MM.1S (cell line): ENCODE measurements at regions not wholly inside any gene's neighbourhood (a gene's known extent, or its start where the extent isn't known, plus 50 kb on each side); places are given as distances from the start of the nearest gene placed in this dataset.
A peak's percentile ranks its signal among the peaks of the same experiment; 100 is the strongest.

Source experiments
- DNase-seq: peaks from one replicate; pipeline ENCODE4 v3.0.0-alpha.2; 2015
- H2AFZ ChIP-seq: fragments of 300-600 bp; sonication (generic); 2 replicates; pipeline ENCODE4 v1.6.0; 2016; ENCODE audit warnings: antibody characterized with exemption, low read length
- H3F3A ChIP-seq: fragments of 300-600 bp; sonication (generic); 2 replicates; pipeline ENCODE4 v1.6.1; 2016; ENCODE audit warnings: mild to moderate bottlenecking, antibody characterized with exemption, low read length, moderate library complexity, mixed read lengths; ENCODE audit not compliant: insufficient read depth
- H3K27ac ChIP-seq: fragments of 300-600 bp; sonication (generic); 2 replicates; pipeline ENCODE4 v1.5.1; 2016; ENCODE audit warnings: mild to moderate bottlenecking, low read length
- H3K27me3 ChIP-seq: fragments of 300-600 bp; sonication (generic); replicated peaks from 2 replicates; pipeline ENCODE4 v1.6.0; 2016; ENCODE audit warnings: low read length; ENCODE audit not compliant: insufficient read depth
- H3K36me3 ChIP-seq: fragments of 300-600 bp; sonication (generic); replicated peaks from 2 replicates; pipeline ENCODE4 v1.6.1; 2016; ENCODE audit warnings: mild to moderate bottlenecking, low read length, mixed read lengths; ENCODE audit not compliant: insufficient read depth
- H3K4me1 ChIP-seq: fragments of 300-600 bp; sonication (generic); 2 replicates; pipeline ENCODE4 v1.6.1; 2016; ENCODE audit warnings: low read length, mixed read lengths
- H3K4me2 ChIP-seq: fragments of 300-600 bp; sonication (generic); 2 replicates; pipeline ENCODE4 v1.6.0; 2016; ENCODE audit warnings: low read depth, low read length
- H3K4me3 ChIP-seq: fragments of 300-600 bp; sonication (generic); 2 replicates; pipeline ENCODE4 v1.5.1; 2016; ENCODE audit warnings: low read length, mixed read lengths
- H3K79me2 ChIP-seq: fragments of 300-600 bp; sonication (generic); 2 replicates; pipeline ENCODE4 v1.6.1; 2016; ENCODE audit warnings: mixed run types, low read length, mixed read lengths
- H3K9ac ChIP-seq: fragments of 300-600 bp; sonication (generic); 2 replicates; pipeline ENCODE4 v1.6.1; 2016; ENCODE audit warnings: low read length, mixed read lengths
- H3K9me2 ChIP-seq: fragments of 300-600 bp; sonication (generic); replicated peaks from 2 replicates; pipeline ENCODE4 v1.6.1; 2016; ENCODE audit warnings: mild to moderate bottlenecking, low read length, mixed read lengths; ENCODE audit not compliant: insufficient read depth
- H3K9me3 ChIP-seq: fragments of 300-600 bp; sonication (generic); replicated peaks from 2 replicates; pipeline ENCODE4 v1.6.1; 2016; ENCODE audit warnings: mild to moderate bottlenecking, low read length, mixed read lengths; ENCODE audit not compliant: insufficient read depth
- H4K20me1 ChIP-seq: fragments of 300-600 bp; sonication (generic); 2 replicates; pipeline ENCODE4 v1.6.1; 2016; ENCODE audit warnings: mild to moderate bottlenecking, low read length, moderate library complexity, mixed read lengths; ENCODE audit not compliant: insufficient read depth
- CTCF ChIP-seq: fragments of 300-600 bp; sonication (generic); IDR thresholded peaks from 2 replicates; pipeline ENCODE4 v1.5.1; 2016; ENCODE audit warnings: antibody characterized with exemption, low read length, mixed read lengths
- EZH2 ChIP-seq: fragments of 300-600 bp; sonication (generic); optimal IDR thresholded peaks from 2 replicates; pipeline ENCODE3; 2017; ENCODE audit warnings: low read depth, mild to moderate bottlenecking, antibody characterized with exemption, low read length, mixed read lengths
- EZH2phosphoT487 ChIP-seq: fragments of 300-600 bp; sonication (generic); IDR thresholded peaks from 2 replicates; pipeline ENCODE4 v1.6.1; 2018; ENCODE audit warnings: antibody characterized with exemption, low read length

GRCh38 chr4:36753048-36753447, 471.6 kb downstream of the DTHD1 start:
- Histone ChIP-seq H3K9me3 (no peaks in the 10 kb centered on the region), H3K4me1 (no peaks in the 10 kb centered on the region), H3K79me2 (no peaks in the 10 kb centered on the region), H3F3A (no peaks in the 10 kb centered on the region), H2AFZ (no peak overlapping the region), H3K27me3 (no peaks in the 10 kb centered on the region), H4K20me1 (no peaks in the 10 kb centered on the region), H3K27ac (no peak overlapping the region), H3K4me3 (no peak overlapping the region), H3K4me2 (no peak overlapping the region), H3K36me3 (no peaks in the 10 kb centered on the region), H3K9me2 (no peaks in the 10 kb centered on the region), H3K9ac (no peak overlapping the region)
- TF ChIP-seq EZH2 = no peak
- TF ChIP-seq CTCF = no peak
- no peak for TF ChIP-seq EZH2phosphoT487
- no peak for DNase-seq

GRCh38 chr4:36757580-36758311, 476.3 kb downstream of the DTHD1 start:
- no peak for TF ChIP-seq EZH2
- no peak for TF ChIP-seq EZH2phosphoT487
- no peak for TF ChIP-seq CTCF
- H3K9me3 ChIP-seq = no peaks in the 10 kb centered on the region
- no peaks in the 10 kb centered on the region for H3K79me2 ChIP-seq
- no peak overlapping the region for H3K27ac ChIP-seq
- no peak overlapping the region for H3K4me3 ChIP-seq
- no peaks in the 10 kb centered on the region for H3K27me3 ChIP-seq
- H3K36me3 ChIP-seq = no peaks in the 10 kb centered on the region
- H4K20me1 ChIP-seq = no peaks in the 10 kb centered on the region
- DNase-seq = no peak
- H3K4me1 ChIP-seq = no peaks in the 10 kb centered on the region
- no peaks in the 10 kb centered on the region for H3F3A ChIP-seq
- H3K4me2 ChIP-seq = peak overlapping the region; percentile 20; the same call in 1 of the 2 replicates
- H3K9ac ChIP-seq = no peak overlapping the region
- no peak overlapping the region for H2AFZ ChIP-seq
- H3K9me2 ChIP-seq = no peaks in the 10 kb centered on the region

GRCh38 chr4:36758312-36759178, 477.1 kb downstream of the DTHD1 start:
- no peaks in the 10 kb centered on the region for H3K79me2 ChIP-seq
- H3K4me1 ChIP-seq = no peaks in the 10 kb centered on the region
- H3K9me3 ChIP-seq = no peaks in the 10 kb centered on the region
- no peaks in the 10 kb centered on the region for H3F3A ChIP-seq
- H3K27ac ChIP-seq = no peak overlapping the region
- no peak overlapping the region for H3K4me2 ChIP-seq
- no peak overlapping the region for H3K4me3 ChIP-seq
- TF ChIP-seq EZH2 = no peak
- no peak for TF ChIP-seq EZH2phosphoT487
- TF ChIP-seq CTCF = no peak
- no peak overlapping the region for H3K9ac ChIP-seq
- H2AFZ ChIP-seq = no peak overlapping the region
- H3K27me3 ChIP-seq = no peaks in the 10 kb centered on the region
- H3K9me2 ChIP-seq = no peaks in the 10 kb centered on the region
- no peaks in the 10 kb centered on the region for H3K36me3 ChIP-seq
- H4K20me1 ChIP-seq = no peaks in the 10 kb centered on the region
- DNase-seq = no peak
